GM12873 (cell line): ENCODE measurements at regions not wholly inside any gene's neighbourhood (a gene's known extent, or its start where the extent isn't known, plus 50 kb on each side); places are given as distances from the start of the nearest gene placed in this dataset.

Source experiments
- CTCF ChIP-seq: IDR thresholded peaks from 2 replicates; pipeline ENCODE4 v1.5.1; 2012; ENCODE audit warnings: low read depth, mild to moderate bottlenecking, moderate library complexity, low read length, control low read depth; ENCODE audit not compliant: insufficient read depth; ENCODE audit errors: missing control alignments

GRCh38 chr6:72534236-72534635, 87.6 kb upstream of the KCNQ5 start:
- no peak for TF ChIP-seq CTCF

GRCh38 chr6:72535124-72535523, 86.7 kb upstream of the KCNQ5 start:
- TF ChIP-seq CTCF, result no peak

DNA sequence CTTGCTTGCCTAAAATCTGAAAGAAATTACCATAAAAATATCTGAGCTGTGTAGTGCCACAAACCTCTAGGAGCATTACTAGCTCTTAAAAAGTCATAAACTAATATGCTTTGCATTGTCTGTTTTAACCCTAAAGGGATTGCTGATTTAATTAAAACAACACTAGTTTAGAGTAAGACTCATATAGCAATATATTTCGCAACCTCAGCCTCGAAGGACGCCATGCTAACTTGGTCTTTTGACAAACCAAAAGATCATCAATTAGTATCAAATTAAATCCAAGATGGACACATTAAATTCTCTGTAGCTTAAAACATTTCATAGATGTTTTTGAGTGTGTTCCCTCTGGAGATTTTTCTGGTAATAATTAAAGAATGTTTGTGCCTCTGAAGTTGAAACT, 74.8 kb upstream of the KCNQ5 start:
- TF ChIP-seq CTCF, result no peak

GRCh38 chr6:72551470-72551869, 70.4 kb upstream of the KCNQ5 start:
- TF ChIP-seq CTCF, result no peak

- no peak for TF ChIP-seq CTCF
These were observed 68.9 kb upstream of the KCNQ5 start for GRCh38 chr6:72552938-72553337.

GRCh38 chr6:72553531-72554511, 68.0 kb upstream of the KCNQ5 start:
- TF ChIP-seq CTCF, result no peak

DNA sequence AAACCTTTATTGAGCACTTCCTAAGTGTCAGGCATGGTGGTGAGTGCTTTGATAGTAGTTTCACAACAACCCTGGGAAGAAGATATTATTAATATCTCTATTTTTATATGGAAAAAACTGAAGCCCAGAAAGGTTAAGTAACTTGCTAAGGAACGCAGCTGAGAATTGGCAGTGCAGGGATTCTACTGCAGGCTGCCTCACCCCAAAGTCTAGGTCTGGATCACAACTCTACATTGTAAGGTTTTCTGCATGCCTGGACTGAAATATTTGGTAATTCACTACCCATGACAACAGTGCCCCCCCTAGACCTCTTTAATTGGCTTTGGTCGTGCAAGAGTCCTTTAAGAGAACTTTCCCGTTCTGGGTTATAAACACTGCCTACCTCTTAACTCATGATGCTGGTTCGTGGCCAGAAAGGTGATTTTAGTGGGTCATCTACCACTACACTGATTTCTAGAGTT, 67.1 kb upstream of the KCNQ5 start:
- TF ChIP-seq CTCF, result no peak
